ENCODE measurements at regions not wholly inside any gene's neighbourhood (a gene's known extent, or its start where the extent isn't known, plus 50 kb on each side); places are given as distances from the start of the nearest gene placed in this dataset.

DNA sequence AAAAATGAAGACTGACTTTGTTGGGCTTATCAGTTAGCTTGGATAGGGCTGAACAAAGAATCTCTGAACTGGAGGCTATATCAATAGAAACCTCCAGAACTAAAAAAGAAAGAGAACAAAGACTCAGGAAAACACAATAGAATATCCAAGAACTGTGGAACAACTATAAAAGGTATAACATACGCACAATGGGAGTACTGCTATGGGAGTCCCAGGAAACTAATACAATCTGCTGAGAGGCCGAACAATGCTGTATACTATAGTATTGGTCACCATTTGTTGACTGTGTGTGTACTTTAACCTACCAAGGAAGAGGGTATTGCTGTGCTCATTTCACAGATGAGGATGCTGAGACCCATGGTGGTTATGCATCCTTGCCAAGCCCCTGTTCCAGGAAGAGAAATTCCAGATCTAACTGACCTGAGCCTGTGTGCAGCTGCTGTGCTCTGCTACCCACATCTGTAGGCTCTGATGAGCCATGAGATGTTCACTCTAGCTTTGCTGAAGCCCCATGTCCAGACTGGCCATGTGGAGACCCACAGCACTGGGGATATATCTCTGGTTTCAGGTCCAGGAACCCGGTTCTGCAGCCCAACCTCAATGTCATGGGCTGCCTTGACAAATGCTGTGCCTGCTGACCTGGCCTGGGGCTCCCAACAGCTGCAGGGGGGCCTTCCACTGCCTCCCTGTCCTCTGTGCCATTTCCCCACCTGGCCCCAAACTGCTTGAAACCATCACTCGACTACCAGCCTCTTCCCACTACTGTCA lies 254.3 kb upstream of the TNRC6C start:
- Histone ChIP-seq H3K4me3 (no peak overlapping the region), H3K36me3 (no peaks in the 10 kb centered on the region), H3K27me3 (peaks cover 6% of the 10 kb centered on the region; the same call in 1 of the 2 replicates), H3K9me3 (peaks cover 3% of the 10 kb centered on the region; the same call in 1 of the 2 replicates)
- no peak for DNase-seq

GRCh38 chr17:77706938-77707337 lies 251.6 kb upstream of the TNRC6C start:
- Histone ChIP-seq H3K36me3 (no peaks in the 10 kb centered on the region), H3K9me3 (peaks cover 3% of the 10 kb centered on the region; the same call in 1 of the 2 replicates), H3K27me3 (peaks cover 4% of the 10 kb centered on the region; the same call in 1 of the 2 replicates), H3K4me3 (no peak overlapping the region)
- DNase-seq = no peak

- H3K4me3 ChIP-seq = no peak overlapping the region
- H3K27me3 ChIP-seq = peaks cover 4% of the 10 kb centered on the region; the same call in 1 of the 2 replicates
- H3K36me3 ChIP-seq = no peaks in the 10 kb centered on the region
- H3K9me3 ChIP-seq = peaks cover 3% of the 10 kb centered on the region; the same call in 1 of the 2 replicates
- DNase-seq = no peak
Measured at GRCh38 chr17:77707546-77707945, 251.0 kb upstream of the TNRC6C start.

DNA sequence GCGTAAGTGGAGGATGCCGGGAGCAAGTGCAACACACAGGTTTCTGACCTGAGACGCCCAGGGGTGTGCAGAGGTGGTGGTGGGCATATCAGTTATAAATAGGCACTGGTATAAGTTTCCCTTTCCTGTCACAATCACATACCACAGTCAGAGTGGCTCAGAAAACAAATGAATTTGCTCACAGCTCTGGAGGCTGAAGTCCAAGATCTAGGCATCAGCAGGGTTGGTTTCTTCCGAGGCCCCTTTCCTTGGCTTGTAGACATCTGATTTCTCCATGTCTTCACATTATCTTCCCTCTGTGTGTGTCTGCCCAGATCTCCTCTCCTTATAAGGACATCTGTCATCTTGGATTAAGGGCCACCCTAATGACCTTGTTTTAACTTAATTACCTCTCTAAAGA lies 250.5 kb upstream of the TNRC6C start:
- peaks cover 3% of the 10 kb centered on the region; the same call in 1 of the 2 replicates for H3K9me3 ChIP-seq
- no peaks in the 10 kb centered on the region for H3K36me3 ChIP-seq
- no peak for DNase-seq
- H3K4me3 ChIP-seq = no peak overlapping the region
- peaks cover 4% of the 10 kb centered on the region; the same call in 1 of the 2 replicates for H3K27me3 ChIP-seq

DNA sequence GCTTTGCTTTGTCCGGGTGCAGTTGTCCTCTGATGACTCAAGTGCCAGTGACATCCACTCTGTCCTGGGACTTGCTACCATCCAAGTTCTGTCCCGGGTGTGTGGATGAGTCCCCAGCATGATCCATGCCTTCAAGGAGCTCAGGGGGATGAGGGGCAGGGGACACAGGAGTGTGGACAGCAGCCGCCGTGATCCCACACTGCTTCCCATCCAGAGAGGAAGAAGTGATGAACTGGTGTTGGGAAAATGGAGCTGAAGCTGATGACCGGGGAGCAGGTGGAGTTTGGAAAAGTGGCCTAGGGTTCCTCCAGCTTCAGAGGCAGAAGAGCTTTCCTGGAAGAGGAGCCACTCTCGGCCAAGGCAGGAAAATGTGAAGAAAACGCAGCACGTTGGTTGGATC lies 249.6 kb upstream of the TNRC6C start:
- H3K9me3 ChIP-seq = peaks cover 3% of the 10 kb centered on the region; the same call in 1 of the 2 replicates
- H3K4me3 ChIP-seq = no peak overlapping the region
- no peak for DNase-seq
- peaks cover 4% of the 10 kb centered on the region; the same call in 1 of the 2 replicates for H3K27me3 ChIP-seq
- H3K36me3 ChIP-seq = no peaks in the 10 kb centered on the region

- Histone ChIP-seq H3K27me3 (peaks cover 4% of the 10 kb centered on the region; the same call in 1 of the 2 replicates), H3K4me3 (no peak overlapping the region), H3K36me3 (no peaks in the 10 kb centered on the region), H3K9me3 (peaks cover 8% of the 10 kb centered on the region)
- DNase-seq = no peak
Measured at GRCh38 chr17:77709594-77709993, 248.9 kb upstream of the TNRC6C start.

- Histone ChIP-seq H3K4me3 (no peak overlapping the region), H3K36me3 (no peaks in the 10 kb centered on the region), H3K9me3 (peaks cover 19% of the 10 kb centered on the region), H3K27me3 (peaks cover 4% of the 10 kb centered on the region; the same call in 1 of the 2 replicates)
- no peak for DNase-seq
Measured at GRCh38 chr17:77712578-77712977, 245.9 kb upstream of the TNRC6C start.

GRCh38 chr17:77716289-77716926 lies 242.1 kb upstream of the TNRC6C start:
- Histone ChIP-seq H3K36me3 (no peaks in the 10 kb centered on the region), H3K4me3 (no peak overlapping the region), H3K27me3 (no peaks in the 10 kb centered on the region), H3K9me3 (peaks cover 19% of the 10 kb centered on the region)
- no peak for DNase-seq

- Histone ChIP-seq H3K27me3 (no peaks in the 10 kb centered on the region), H3K9me3 (peaks cover 19% of the 10 kb centered on the region), H3K36me3 (no peaks in the 10 kb centered on the region), H3K4me3 (no peak overlapping the region)
- DNase-seq = no peak
Measured at GRCh38 chr17:77717941-77718668, 240.4 kb upstream of the TNRC6C start.

DNA sequence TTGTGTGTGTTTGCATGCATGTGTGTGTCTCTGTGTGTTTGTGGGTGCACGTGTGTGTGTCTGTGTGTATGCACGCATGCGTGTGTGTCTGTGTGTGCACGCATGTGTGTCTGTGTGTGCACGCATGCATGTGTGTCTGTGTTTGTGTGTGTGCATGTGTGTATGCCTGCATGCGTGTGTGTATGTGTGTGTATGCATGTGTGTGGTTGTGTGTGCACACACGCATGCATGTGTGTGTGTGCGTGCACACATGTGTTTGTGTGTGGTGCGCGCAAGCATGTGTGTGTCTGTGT lies 239.9 kb upstream of the TNRC6C start:
- H3K4me3 ChIP-seq = no peak overlapping the region
- no peaks in the 10 kb centered on the region for H3K36me3 ChIP-seq
- H3K9me3 ChIP-seq = peaks cover 19% of the 10 kb centered on the region
- no peak for DNase-seq
- H3K27me3 ChIP-seq = no peaks in the 10 kb centered on the region

DNA sequence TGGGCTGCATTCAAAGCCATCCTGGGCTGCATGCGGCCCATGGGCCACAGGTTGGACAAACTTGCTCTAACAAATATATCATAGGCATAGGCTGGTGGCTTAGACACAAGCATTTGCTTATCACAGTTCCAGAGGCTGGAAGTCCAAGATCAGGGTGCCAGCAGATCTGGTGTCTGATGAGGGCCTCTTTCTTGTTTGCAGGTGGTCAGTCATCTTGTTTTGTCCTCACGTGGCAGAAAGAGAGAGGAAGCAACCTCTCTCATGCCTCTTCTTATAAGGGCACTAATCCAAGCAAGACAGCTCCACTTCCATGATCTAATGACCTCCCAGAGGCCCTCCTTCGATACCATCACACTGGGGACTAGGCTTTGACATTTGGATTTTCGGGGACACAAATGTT lies 238.7 kb upstream of the TNRC6C start:
- H3K4me3 ChIP-seq = no peak overlapping the region
- no peaks in the 10 kb centered on the region for H3K36me3 ChIP-seq
- H3K27me3 ChIP-seq = no peaks in the 10 kb centered on the region
- peaks cover 12% of the 10 kb centered on the region for H3K9me3 ChIP-seq
- DNase-seq = no peak

- H3K9me3 ChIP-seq = peaks cover 7% of the 10 kb centered on the region
- H3K27me3 ChIP-seq = no peaks in the 10 kb centered on the region
- no peaks in the 10 kb centered on the region for H3K36me3 ChIP-seq
- H3K4me3 ChIP-seq = no peak overlapping the region
- DNase-seq = no peak
Measured at GRCh38 chr17:77720946-77721845, 237.3 kb upstream of the TNRC6C start.

- no peak for DNase-seq
- H3K4me3 ChIP-seq = no peak overlapping the region
- no peaks in the 10 kb centered on the region for H3K36me3 ChIP-seq
- peaks cover 3% of the 10 kb centered on the region for H3K9me3 ChIP-seq
- H3K27me3 ChIP-seq = no peaks in the 10 kb centered on the region
Measured at GRCh38 chr17:77721846-77722160, 236.7 kb upstream of the TNRC6C start.

DNA sequence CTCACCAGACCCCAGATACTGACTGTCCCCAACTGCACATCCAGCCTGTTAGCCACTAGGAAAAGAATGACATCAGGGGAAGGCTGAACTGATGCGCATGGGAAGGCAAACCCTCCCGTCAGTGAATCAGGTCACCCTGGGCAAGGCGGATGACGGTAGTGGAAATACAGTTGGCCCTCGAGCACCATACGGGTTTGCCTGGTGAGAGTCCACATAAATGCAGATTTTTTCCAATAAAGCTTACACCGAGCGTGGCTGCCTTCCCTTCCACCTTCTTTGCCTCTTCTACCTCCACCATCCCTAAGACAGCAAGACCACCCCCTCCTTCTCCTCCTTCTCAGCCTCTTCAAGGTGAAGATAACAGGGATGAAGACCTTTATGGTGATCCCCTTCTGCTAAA lies 236.1 kb upstream of the TNRC6C start:
- H3K27me3 ChIP-seq = no peaks in the 10 kb centered on the region
- no peak for DNase-seq
- H3K36me3 ChIP-seq = no peaks in the 10 kb centered on the region
- H3K9me3 ChIP-seq = peaks cover under 1% of the 10 kb centered on the region; the same call in 1 of the 2 replicates
- H3K4me3 ChIP-seq = no peak overlapping the region

DNA sequence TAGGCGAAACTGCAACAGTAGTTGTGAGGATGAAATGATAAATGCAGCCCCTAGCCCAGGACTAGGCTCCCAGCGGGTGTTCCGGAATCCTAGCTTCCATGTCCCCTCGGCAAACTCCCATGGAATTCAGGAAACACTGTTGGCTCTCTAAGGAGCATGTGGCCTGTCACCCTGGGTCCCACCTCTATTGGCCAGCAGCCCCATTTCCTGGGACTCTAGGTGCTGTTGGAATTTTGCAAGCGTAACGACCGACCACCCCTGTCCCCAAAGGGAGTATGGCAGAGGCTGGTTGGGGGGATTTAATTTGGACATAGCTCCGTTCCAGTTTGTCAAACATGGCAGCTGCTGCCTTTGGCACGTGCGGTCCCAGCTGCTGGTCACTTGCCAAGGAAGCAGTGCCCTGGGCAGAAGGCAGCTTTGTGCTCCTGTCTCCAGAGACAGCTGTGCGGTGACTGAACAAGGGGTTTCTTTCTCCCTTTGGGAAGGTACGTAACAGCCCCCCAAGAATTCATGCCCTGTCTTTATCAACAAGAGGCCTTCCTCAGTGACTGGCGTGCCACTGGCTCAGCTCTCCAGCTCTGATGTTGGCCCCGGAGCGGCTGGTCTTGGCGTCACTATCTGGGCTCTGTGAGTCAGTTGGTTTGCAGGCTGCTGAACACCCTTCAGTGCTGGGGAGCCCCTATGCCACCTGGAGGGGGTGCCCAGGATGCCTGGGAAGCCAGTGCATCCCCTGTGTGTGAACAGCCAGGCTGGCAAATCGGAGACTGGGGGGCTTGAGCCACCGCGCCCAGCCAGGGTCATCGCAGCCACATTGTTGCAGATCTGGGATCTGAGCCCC lies 235.2 kb upstream of the TNRC6C start:
- Histone ChIP-seq H3K27me3 (no peaks in the 10 kb centered on the region), H3K9me3 (no peaks in the 10 kb centered on the region), H3K4me3 (no peak overlapping the region), H3K36me3 (no peaks in the 10 kb centered on the region)
- DNase-seq = no peak

All from MG63 (cell line).